GM10248 (cell line): ENCODE measurements at regions not wholly inside any gene's neighbourhood (a gene's known extent, or its start where the extent isn't known, plus 50 kb on each side); places are given as distances from the start of the nearest gene placed in this dataset.

ENCODE experiments used
- CTCF ChIA-PET: fragments of 300-600 bp; sonication (Branson Sonifier 250); formaldehyde crosslinking; extraction: SDS; loops from one replicate; lab custom pipeline; 2021; ENCODE audit warnings: antibody characterized with exemption; lab: Yijun Ruan, JAX
- POLR2A ChIA-PET: fragments of 350-650 bp; sonication (Branson Sonifier 250); formaldehyde crosslinking; extraction: SDS; loops from one replicate; lab custom pipeline; 2020; ENCODE audit warnings: antibody characterized with exemption; lab: Yijun Ruan, JAX
- DNase-seq: peaks from one replicate; pipeline ENCODE4 v3.0.0; 2012; ENCODE audit errors: extremely low spot score
- TF ChIP-seq, protein P1 (sequence below): IDR thresholded peaks from 2 replicates; pipeline ENCODE4 v1.5.1; 2012; ENCODE audit warnings: mild to moderate bottlenecking, low read depth; ENCODE audit errors: extremely low read depth, missing control alignments, control extremely low read depth

- ChIA-PET POLR2A (no interaction called here), CTCF (no interaction called here)
- TF ChIP-seq, protein P1, sequence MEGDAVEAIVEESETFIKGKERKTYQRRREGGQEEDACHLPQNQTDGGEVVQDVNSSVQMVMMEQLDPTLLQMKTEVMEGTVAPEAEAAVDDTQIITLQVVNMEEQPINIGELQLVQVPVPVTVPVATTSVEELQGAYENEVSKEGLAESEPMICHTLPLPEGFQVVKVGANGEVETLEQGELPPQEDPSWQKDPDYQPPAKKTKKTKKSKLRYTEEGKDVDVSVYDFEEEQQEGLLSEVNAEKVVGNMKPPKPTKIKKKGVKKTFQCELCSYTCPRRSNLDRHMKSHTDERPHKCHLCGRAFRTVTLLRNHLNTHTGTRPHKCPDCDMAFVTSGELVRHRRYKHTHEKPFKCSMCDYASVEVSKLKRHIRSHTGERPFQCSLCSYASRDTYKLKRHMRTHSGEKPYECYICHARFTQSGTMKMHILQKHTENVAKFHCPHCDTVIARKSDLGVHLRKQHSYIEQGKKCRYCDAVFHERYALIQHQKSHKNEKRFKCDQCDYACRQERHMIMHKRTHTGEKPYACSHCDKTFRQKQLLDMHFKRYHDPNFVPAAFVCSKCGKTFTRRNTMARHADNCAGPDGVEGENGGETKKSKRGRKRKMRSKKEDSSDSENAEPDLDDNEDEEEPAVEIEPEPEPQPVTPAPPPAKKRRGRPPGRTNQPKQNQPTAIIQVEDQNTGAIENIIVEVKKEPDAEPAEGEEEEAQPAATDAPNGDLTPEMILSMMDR: no peak
- DNase-seq: no peak
These were observed 140.0 kb downstream of the ADAMTS15 start for GRCh38 chr11:130588471-130588870.

DNA sequence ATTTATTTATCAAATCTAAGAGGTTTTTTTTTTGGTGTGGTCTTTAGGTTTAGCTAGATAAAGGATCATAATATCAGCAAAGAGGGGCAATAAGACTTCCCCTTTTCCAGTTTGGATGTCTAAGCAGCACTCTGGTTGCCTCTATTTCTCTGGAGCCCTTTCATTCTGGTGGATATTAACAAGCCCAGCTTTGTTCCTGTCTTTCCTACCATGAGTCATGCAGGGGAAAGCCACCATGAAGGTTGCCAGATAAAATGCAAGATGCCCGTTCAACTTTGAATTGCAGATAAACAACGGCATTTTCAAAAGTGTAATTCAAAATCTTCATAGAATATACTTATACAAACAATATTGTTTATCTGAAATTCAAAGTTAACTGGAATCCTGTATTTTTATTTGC is 143.6 kb downstream of the ADAMTS15 start:
- ChIA-PET CTCF (no interaction called here), POLR2A (no interaction called here)
- TF ChIP-seq, protein P1: no peak
- no peak for DNase-seq

- POLR2A ChIA-PET: no interaction called here
- DNase-seq: no peak
- CTCF ChIA-PET: interaction anchor here (1.2 kb wide), 1 partner anchor 10 kb away, joined by 4 read pairs; no protein-coding TSS in a partner anchor
- TF ChIP-seq, protein P1: no peak
These were observed 144.6 kb downstream of the ADAMTS15 start for GRCh38 chr11:130593064-130593463.

DNA sequence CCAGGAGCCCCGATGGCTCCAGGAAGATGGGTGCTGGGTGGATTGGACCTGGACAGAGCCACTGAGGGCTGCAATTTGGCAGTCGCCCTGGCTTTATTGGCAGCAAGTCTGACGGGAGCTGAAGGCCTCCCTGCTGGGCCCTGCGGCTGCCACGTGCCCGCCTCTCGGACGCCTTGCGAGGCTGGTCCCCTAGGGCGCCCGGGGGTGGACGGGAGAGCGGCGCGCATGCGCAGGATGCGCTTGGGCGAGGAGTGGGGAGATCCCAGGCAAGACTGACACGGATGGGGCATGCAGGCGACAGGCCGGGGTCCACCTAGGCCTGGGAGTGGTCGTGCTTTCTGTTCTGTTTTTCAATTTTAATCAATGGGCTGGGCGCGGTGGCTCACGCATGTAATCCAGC is 150.0 kb downstream of the ADAMTS15 start:
- ChIA-PET POLR2A (no interaction called here), CTCF (interaction anchor here (1.3 kb wide), 1 partner anchor 12 kb away, joined by 3 read pairs; no protein-coding TSS in a partner anchor)
- no peak for DNase-seq
- TF ChIP-seq, protein P1: no peak

DNA sequence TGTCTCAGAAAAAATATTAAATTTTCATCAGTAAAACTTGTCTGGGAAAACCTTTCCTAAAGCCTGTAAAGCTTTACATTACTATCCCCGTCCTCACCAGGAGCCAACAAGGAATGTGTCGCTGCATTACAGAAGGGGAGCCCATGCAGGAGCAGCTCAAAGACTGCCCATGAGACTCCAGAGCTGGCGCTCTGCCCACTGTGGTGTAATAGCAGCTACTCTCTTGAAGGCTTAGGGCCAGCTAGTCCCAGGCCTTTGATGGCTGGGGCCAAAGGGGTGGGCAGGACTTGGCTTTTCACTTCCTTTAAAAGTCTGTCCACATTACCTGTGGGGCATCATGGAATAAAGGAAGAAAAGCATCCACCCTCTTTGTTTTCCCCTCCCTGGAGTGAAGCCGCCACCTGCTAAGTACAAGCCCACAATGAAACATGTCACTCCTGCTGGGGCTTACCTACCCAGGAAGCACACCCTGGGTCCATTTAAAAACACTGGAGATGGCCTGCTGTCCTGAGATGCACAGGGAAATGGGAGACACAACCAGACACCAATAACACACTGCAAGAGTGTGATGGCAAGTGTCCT is 150.7 kb downstream of the ADAMTS15 start:
- TF ChIP-seq, protein P1: no peak
- DNase-seq: no peak
- ChIA-PET POLR2A (no interaction called here), CTCF (interaction anchor here (1.3 kb wide), 1 partner anchor 12 kb away, joined by 3 read pairs; no protein-coding TSS in a partner anchor)

GRCh38 chr11:130600139-130600538 is 151.7 kb downstream of the ADAMTS15 start:
- POLR2A ChIA-PET: no interaction called here
- CTCF ChIA-PET: no interaction called here
- TF ChIP-seq, protein P1: no peak
- no peak for DNase-seq

DNA sequence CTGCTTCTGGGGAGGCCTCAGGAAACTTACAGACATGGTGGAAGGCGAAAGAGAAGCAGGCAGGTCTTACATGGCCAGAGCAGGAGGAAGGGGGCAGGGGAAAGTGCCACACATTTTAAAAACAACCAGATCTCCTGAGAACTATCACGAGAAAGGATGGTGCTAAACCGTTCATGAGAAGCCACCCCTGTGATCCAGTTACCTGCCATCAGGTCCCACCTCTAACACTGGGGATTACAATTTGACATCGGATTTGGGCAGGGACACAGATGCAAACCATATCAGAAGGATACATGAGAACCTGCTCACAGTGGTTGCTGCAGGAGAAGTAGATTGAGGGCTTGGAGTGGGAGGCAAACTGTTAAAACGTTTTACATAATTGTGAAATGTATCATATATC is 152.2 kb downstream of the ADAMTS15 start:
- POLR2A ChIA-PET: no interaction called here
- DNase-seq: no peak
- TF ChIP-seq, protein P1: no peak
- CTCF ChIA-PET: no interaction called here
